Mucosa of descending colon (tissue), 3 donors: ENCODE measurements at regions not wholly inside any gene's neighbourhood (a gene's known extent, or its start where the extent isn't known, plus 50 kb on each side); places are given as distances from the start of the nearest gene placed in this dataset.

ENCODE experiments used
- ATAC-seq: fragments of 200-7000 bp; cut with Tn5 transposase; one replicate; pipeline ENCODE4 v1.9.1; 2020; ENCODE audit warnings: mild to moderate bottlenecking, moderate library complexity
- DNase-seq, 3 donors: peaks; one replicate each; pipeline ENCODE4 v3.0.0-alpha.2; 2020
- H3K36me3 ChIP-seq: fragments of 200-600 bp; one replicate; pipeline ENCODE4 v1.8.0; 2021; ENCODE audit warnings: low read depth, mild to moderate bottlenecking
- H3K4me1 ChIP-seq: fragments of 200-600 bp; one replicate; pipeline ENCODE4 v1.8.0; 2021; ENCODE audit warnings: low read depth, mild to moderate bottlenecking
- H3K4me3 ChIP-seq: fragments of 200-600 bp; one replicate; pipeline ENCODE4 v1.8.0; 2021; ENCODE audit warnings: mild to moderate bottlenecking
- H3K9me3 ChIP-seq: fragments of 200-600 bp; one replicate; pipeline ENCODE4 v1.8.0; 2021; ENCODE audit warnings: mild to moderate bottlenecking
- intact Hi-C, 2 donors: fragments of 100-400 bp; cut with DNase I in 1 of 2; cut with micrococcal nuclease in 1 of 2; formaldehyde crosslinking; loops; one replicate each; pipeline versions ENCODE4 v1.11.0 to v1.11.1; 2022; cut with DNase I, micrococcal nuclease
- TF ChIP-seq, protein P1 (sequence below): fragments of 200-600 bp; IDR thresholded peaks from one replicate; pipeline ENCODE4 v1.8.0; 2022; ENCODE audit warnings: antibody characterized with exemption, mild to moderate bottlenecking
- donor health status: DM: no; HTN: no; CAD: no; lungs with moderate emphysema.
- donor health status: DM: no; HTN: no; CAD: no.
- donor health status: DM: no; HTN: yes; CAD: no.

DNA sequence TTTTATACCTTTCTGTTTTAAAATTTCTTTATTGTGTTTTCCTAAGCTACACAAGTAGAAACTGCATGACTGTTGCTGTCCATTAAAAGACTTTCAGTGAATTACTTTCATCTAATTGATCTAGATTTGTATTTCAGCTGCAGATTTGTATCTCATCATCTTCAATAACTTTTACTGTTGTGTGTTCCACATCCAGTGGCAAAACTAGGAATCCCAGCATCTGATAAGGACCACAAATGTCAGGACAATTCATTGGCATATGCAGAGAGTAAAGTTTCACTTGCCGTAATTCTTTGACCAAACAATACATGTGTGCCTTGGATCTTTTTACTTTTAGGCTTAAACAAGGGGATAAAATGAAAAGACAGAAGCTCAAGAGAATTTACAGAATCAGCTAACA is 112.6 kb downstream of the FBXO8 start:
- no peak for DNase-seq

DNA sequence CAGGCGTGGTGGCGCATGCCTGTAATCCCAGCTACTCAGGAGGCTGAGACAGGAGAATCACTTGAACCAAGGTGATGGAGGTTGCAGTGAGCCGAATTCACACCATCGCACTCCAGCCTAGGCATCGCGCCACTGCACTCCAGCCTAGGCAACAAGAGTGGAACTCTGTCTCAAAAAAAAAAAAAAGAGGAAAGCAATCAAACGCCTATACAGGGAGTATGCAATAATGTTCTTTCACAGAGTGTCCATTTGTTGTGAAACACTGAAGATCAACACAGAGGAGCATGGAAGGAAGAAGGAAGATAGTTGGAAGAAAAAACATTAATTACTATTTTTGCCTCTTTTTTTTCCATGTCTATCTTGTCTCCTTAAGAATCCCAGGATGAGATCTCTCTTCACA is 113.4 kb downstream of the FBXO8 start:
- DNase-seq (no peak), ATAC-seq (no peak)
- intact Hi-C loops: no loop called here

More for the DNA sequence above, 112.6 kb downstream of the FBXO8 start:
- H3K36me3 ChIP-seq: no peaks in the 10 kb centered on the region
- no peak for ATAC-seq
- H3K9me3 ChIP-seq: no peaks in the 10 kb centered on the region
- intact Hi-C loops: no loop called here
- TF ChIP-seq, protein P1, sequence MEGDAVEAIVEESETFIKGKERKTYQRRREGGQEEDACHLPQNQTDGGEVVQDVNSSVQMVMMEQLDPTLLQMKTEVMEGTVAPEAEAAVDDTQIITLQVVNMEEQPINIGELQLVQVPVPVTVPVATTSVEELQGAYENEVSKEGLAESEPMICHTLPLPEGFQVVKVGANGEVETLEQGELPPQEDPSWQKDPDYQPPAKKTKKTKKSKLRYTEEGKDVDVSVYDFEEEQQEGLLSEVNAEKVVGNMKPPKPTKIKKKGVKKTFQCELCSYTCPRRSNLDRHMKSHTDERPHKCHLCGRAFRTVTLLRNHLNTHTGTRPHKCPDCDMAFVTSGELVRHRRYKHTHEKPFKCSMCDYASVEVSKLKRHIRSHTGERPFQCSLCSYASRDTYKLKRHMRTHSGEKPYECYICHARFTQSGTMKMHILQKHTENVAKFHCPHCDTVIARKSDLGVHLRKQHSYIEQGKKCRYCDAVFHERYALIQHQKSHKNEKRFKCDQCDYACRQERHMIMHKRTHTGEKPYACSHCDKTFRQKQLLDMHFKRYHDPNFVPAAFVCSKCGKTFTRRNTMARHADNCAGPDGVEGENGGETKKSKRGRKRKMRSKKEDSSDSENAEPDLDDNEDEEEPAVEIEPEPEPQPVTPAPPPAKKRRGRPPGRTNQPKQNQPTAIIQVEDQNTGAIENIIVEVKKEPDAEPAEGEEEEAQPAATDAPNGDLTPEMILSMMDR: no peak
- H3K4me3 ChIP-seq: no peak overlapping the region
- no peaks in the 10 kb centered on the region for H3K4me1 ChIP-seq

DNA sequence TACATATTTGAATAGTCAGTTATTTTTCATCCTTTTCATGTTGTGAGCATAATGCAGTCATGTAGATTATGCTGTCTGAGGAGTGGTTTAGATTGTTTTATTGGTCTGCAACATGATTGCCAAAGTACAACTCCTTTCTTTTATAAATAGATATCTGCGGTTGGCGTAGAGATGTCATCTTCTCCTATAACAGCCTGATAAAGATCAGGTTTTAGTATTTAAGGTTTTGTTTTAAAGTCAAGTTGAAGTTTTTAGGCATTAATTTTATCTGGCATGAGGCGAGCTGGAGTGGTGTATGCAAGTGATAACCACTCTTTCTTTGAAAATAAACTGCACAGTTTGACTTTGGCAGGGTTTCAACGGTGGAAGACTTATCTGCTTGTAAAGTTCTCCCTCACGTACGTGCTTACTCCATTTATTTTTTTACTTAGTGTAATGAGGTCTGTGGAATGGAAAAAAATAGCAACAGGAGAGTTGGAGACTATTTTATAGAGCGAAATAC is 126.3 kb downstream of the FBXO8 start:
- no peaks in the 10 kb centered on the region for H3K9me3 ChIP-seq
- TF ChIP-seq, protein P1: no peak
- H3K4me3 ChIP-seq: no peak overlapping the region
- intact Hi-C loops: no loop called here
- no peaks in the 10 kb centered on the region for H3K36me3 ChIP-seq
- H3K4me1 ChIP-seq: no peaks in the 10 kb centered on the region
- no peak for ATAC-seq
- no peak for DNase-seq

More for the DNA sequence above, 113.4 kb downstream of the FBXO8 start:
- H3K4me1 ChIP-seq: no peaks in the 10 kb centered on the region
- no peak overlapping the region for H3K4me3 ChIP-seq
- H3K36me3 ChIP-seq: no peaks in the 10 kb centered on the region
- TF ChIP-seq, protein P1: no peak
- no peaks in the 10 kb centered on the region for H3K9me3 ChIP-seq

DNA sequence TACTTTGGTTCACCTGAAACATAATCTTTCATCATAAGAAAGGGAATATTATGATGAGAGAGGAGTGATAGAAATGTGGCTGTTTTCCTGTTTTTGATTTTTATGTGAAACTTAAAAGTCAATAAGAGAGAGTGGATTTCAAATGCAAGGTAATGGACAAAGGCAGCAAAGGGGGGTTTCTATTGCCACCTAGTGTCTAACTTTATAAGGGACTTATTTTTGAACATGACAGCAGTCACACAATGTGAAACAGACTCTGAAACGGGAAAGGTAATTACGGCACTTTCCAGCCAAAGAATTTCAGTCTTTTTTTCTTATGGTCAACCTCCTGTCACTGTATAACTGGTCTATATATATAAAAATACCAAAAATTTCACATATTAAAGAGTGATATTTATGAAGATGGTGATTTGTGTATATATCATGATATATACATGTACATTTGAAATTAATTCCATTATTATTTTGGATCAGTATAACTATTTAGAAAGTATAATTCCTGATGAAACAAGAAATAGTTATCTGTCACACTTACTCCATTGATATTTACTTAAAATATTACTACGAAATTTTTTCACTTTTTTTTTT is 127.1 kb downstream of the FBXO8 start:
- Histone ChIP-seq H3K4me3 (no peak overlapping the region), H3K36me3 (no peaks in the 10 kb centered on the region), H3K4me1 (no peaks in the 10 kb centered on the region), H3K9me3 (no peaks in the 10 kb centered on the region)
- intact Hi-C loops: no loop called here
- DNase-seq (no peak), ATAC-seq (peak; percentile 38)
- TF ChIP-seq, protein P1: no peak

DNA sequence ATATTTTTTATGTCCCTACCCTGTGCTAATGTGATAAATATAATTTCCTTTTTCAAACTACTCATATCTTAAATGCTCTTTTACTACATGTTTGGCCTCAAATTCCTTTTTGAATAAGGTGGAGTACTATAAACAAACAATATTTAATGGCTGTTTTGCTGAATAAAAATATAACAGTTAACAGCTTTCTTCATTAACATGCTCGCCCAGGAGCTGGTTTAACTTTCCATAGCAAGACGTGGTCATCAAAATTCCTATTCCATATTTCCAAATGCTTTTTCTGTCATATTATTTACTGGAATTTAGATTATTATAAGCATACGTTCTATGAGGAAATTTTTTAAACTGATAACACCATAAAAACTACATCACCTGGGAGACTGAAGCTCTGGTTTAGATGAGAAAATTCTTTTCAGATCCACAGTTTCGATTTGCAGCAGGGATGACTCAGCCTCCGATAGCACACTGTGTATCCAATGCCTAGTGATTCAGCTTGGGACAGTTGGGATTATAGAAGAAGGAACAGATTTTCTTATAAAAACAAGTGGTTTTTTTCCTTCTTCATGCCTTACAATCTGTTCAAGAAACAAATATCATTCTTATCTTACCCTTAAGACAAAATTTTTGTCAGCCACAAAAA is 129.1 kb downstream of the FBXO8 start:
- Histone ChIP-seq H3K36me3 (no peaks in the 10 kb centered on the region), H3K9me3 (no peaks in the 10 kb centered on the region), H3K4me1 (no peaks in the 10 kb centered on the region), H3K4me3 (no peak overlapping the region)
- ATAC-seq: peak; percentile 25
- peak in 1 of 3 donors; percentile 4 for DNase-seq
- intact Hi-C loops: loop anchor here in 1 of 2 donors (5.0 kb wide), 1 partner anchor 627 kb away; no protein-coding TSS in a partner anchor
- TF ChIP-seq, protein P1: no peak
